GM18520 (cell line): ENCODE measurements at regions not wholly inside any gene's neighbourhood (a gene's known extent, or its start where the extent isn't known, plus 50 kb on each side); places are given as distances from the start of the nearest gene placed in this dataset.

Experiments used
- ATAC-seq: cut with Tn5 transposase; IDR thresholded peaks from one replicate; pipeline ENCODE4 v1.9.1; 2021; ENCODE audit not compliant: unreplicated experiment

GRCh38 chr2:128490321-128490720 lies 171.7 kb upstream of the HS6ST1 start:
- no peak for ATAC-seq

- ATAC-seq = no peak
Measured at GRCh38 chr2:128490881-128491691, 172.4 kb upstream of the HS6ST1 start.

- ATAC-seq = no peak
Measured at GRCh38 chr2:128491692-128492244, 173.1 kb upstream of the HS6ST1 start.

GRCh38 chr2:128492966-128493811 lies 174.5 kb upstream of the HS6ST1 start:
- ATAC-seq = no peak

- ATAC-seq = no peak
Measured at GRCh38 chr2:128493880-128494279, 175.2 kb upstream of the HS6ST1 start.

DNA sequence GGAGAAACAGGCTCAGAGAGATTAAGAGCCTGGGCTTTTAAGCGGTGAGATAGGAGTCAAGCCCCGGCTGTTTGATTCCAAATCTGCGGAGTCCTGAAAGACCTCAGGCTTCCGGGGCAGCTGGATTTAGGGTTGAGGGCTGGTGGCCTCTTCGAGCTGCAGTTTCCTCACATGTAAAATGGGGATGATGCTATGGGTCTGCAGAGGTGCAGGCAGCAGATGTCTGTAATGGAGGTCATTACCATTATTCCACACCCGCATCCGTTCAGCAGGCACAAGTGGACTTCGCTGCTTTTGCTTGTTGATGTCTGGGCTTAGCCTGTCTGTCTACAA lies 175.6 kb upstream of the HS6ST1 start:
- no peak for ATAC-seq

- ATAC-seq = no peak
Measured at GRCh38 chr2:128494640-128495321, 176.1 kb upstream of the HS6ST1 start.

GRCh38 chr2:128495996-128496547 lies 177.4 kb upstream of the HS6ST1 start:
- ATAC-seq = no peak

DNA sequence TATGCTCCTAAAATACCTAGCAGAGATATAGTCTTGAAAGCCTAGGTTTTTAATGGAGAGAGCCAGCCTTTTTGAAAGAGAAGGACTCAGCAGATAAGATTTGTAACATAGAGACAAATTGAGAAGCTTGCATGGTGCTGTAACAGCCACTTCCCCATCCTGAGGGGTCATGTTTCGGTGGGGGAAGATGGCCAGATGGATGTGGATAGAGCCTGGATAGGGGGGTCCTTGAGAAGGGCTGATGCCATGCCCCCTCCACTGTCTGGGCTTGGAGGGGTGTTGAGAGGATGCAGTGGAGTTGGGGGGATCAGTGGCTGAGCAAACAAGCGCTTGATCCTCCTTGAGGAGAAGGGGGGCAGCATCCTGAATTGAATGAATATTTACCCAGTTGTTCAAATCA lies 178.0 kb upstream of the HS6ST1 start:
- ATAC-seq = no peak

GRCh38 chr2:128497461-128497860 lies 178.8 kb upstream of the HS6ST1 start:
- no peak for ATAC-seq

- ATAC-seq = no peak
Measured at GRCh38 chr2:128498086-128498485, 179.4 kb upstream of the HS6ST1 start.

GRCh38 chr2:128498589-128498988 lies 179.9 kb upstream of the HS6ST1 start:
- no peak for ATAC-seq

- no peak for ATAC-seq
Measured at GRCh38 chr2:128499367-128500137, 180.9 kb upstream of the HS6ST1 start.

GRCh38 chr2:128500138-128500800 lies 181.6 kb upstream of the HS6ST1 start:
- no peak for ATAC-seq

DNA sequence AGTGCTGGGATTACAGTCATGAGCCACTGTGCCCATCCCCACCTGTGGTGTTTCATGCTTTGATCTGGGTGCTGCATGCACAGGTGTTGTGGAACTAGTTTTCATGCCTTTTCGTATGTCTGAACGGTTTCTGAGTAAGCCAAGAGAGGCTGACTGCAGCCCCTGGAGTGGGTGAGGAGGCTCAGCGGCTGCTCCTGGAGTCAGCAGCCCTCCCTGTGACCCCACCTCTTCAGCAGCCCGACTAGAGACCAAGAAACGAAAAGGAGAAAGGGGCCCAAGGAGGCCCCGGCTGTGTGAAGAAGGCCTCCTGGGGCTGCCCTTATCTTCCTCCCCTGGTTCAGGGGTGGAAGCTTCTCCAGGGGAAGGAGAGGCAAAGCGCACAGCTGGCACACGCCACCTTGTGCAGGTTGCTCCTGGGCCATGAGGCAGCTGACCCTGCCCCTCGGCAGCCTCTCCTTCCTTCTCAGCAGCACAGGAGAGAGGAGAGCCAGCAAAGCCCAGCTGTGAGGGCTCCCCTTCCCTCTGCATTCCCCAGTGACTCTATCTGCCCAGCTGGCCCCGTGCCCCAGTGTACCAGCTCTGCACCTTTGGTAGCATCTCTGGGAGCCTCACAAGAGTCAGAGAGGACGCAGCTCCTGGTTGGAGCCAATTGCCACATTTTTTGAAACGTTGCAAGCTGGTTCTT lies 182.5 kb upstream of the HS6ST1 start:
- no peak for ATAC-seq

DNA sequence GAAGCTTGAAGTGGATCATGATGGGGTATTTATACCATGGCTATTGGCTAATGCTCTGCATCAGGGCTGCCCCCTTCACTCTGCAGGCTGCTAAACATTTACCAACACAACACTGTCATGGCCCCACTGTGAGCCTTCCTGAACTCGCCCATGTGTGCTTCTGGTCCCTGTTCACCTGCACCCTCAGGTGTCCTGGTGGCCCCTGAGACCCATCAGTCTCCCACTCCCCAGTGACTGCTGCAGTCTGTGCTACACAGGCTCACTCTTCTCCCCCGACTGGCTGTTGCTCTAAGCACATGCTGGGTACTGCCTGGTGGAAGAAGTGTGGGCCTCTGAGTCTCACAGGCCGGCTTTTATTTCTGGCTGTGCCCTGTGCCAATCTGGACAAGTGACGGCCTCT lies 183.0 kb upstream of the HS6ST1 start:
- ATAC-seq = no peak

- no peak for ATAC-seq
Measured at GRCh38 chr2:128502200-128502599, 183.5 kb upstream of the HS6ST1 start.

DNA sequence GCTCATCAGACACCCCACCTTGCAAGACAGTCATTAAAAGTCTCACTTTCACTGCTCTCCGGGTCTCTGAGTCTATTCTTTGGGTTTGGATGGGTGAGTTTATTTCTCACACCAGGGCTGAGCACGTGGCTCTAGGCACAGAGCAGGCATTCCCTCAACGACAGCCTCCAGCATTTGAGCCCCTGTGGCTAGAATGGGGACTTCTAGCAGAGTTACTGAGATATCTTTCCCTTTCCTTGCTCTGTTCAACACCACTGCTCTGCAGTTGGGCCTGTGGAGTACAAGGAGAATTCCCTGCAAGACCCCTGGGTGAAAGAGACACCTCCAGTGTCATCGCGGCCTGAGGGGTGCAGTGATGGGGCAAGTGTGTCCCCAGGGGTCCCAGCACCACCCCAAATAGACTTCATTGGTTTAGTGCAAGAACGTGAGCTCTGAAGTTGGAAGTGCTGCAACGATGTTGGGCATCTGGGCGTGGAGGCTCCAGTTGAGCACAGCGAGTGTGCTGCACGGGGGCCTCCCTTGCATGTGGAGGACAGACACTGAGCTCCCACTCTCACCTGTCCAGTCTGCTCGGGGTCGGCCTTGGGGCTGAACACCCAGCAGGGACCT lies 184.1 kb upstream of the HS6ST1 start:
- no peak for ATAC-seq
